ENCODE measurements at regions not wholly inside any gene's neighbourhood (a gene's known extent, or its start where the extent isn't known, plus 50 kb on each side); places are given as distances from the start of the nearest gene placed in this dataset.

GRCh38 chr15:81480645-81481053, 106.6 kb upstream of the TMC3 start:
- no peak for TF ChIP-seq GATA2 (IDR thresholded peaks at IDR 0.05; ENCODE audit: low read depth, low read length)
- TF ChIP-seq GATA3 (IDR thresholded peaks at IDR 0.05; ENCODE audit: low read depth, low read length) = no peak

GRCh38 chr15:81478354-81478753, 104.3 kb upstream of the TMC3 start:
- TF ChIP-seq GATA3 (IDR thresholded peaks at IDR 0.05; ENCODE audit: low read depth, low read length) (no peak), GATA2 (IDR thresholded peaks at IDR 0.05; ENCODE audit: low read depth, low read length) (no peak)

DNA sequence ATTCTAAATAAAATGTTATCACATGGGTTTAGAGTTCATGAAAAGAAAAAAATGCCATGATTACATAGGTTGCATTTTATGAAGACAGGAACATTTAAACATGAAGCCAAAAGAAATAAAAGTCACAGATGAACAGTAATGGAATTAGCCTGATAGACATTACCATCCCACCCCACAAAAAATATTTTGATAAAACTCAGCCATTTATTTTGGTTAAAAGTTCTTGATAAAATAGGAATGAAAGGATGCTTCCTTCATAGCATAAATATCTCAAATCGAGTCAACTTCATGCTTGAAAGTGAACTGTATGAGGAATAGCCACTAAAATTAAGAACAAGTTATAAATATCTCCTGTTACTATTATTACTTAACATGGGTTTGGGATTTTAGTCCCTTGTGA, 101.9 kb upstream of the TMC3 start:
- no peak for TF ChIP-seq GATA2 (IDR thresholded peaks at IDR 0.05; ENCODE audit: low read depth, low read length)
- TF ChIP-seq GATA3 (IDR thresholded peaks at IDR 0.05; ENCODE audit: low read depth, low read length) = no peak

DNA sequence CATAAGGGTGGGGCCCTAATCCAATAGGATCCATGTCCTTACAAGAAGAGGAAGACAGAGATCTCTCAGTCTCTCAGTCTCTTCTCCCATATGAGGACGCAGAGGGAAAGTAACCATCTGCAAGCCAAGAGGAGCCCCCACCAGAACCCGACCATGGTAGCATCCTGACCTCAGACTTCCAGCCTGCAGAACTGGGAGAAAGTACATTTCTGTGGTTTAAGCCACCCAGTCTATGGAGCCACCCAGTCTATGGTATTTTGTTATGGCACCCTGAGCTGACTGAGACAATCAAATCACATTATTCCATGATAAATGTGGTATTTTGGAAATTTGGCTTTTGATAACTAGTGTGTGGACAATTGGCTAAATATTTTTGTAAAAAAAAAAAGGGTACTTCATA, 101.5 kb upstream of the TMC3 start:
- TF ChIP-seq GATA3 (IDR thresholded peaks at IDR 0.05; ENCODE audit: low read depth, low read length) (no peak), GATA2 (IDR thresholded peaks at IDR 0.05; ENCODE audit: low read depth, low read length) (no peak)

- TF ChIP-seq GATA3 (IDR thresholded peaks at IDR 0.05; ENCODE audit: low read depth, low read length) = no peak
- TF ChIP-seq GATA2 (IDR thresholded peaks at IDR 0.05; ENCODE audit: low read depth, low read length) = no peak
Observed at GRCh38 chr15:81473946-81474345, 99.9 kb upstream of the TMC3 start.

DNA sequence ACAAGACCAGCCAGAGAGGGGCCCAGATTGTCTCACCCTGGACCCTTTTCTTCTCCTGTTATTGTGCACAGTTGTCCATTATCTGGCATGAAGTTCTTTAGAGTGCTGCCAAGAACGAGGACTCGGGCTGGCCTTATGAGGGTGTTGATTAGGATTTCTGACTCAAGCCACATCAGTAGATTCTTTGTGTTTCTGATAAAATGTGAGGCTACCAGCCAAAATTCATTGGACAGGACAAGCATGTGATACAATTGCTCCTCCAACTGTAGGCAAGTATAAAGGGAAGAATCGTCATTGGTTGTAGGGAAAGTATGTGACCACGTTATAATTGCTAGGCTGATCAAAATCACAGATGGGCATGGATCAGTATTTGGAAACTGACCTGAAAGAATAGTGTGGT, 99.2 kb upstream of the TMC3 start:
- TF ChIP-seq GATA2 (IDR thresholded peaks at IDR 0.05; ENCODE audit: low read depth, low read length) (no peak), GATA3 (IDR thresholded peaks at IDR 0.05; ENCODE audit: low read depth, low read length) (no peak)

GRCh38 chr15:81471151-81471550, 97.1 kb upstream of the TMC3 start:
- TF ChIP-seq GATA2 (IDR thresholded peaks at IDR 0.05; ENCODE audit: low read depth, low read length) = no peak
- no peak for TF ChIP-seq GATA3 (IDR thresholded peaks at IDR 0.05; ENCODE audit: low read depth, low read length)

- TF ChIP-seq GATA3 (IDR thresholded peaks at IDR 0.05; ENCODE audit: low read depth, low read length) (no peak), GATA2 (IDR thresholded peaks at IDR 0.05; ENCODE audit: low read depth, low read length) (no peak)
Observed at GRCh38 chr15:81469154-81469553, 95.1 kb upstream of the TMC3 start.

- TF ChIP-seq GATA3 (IDR thresholded peaks at IDR 0.05; ENCODE audit: low read depth, low read length) = no peak
- no peak for TF ChIP-seq GATA2 (IDR thresholded peaks at IDR 0.05; ENCODE audit: low read depth, low read length)
Observed at GRCh38 chr15:81466741-81467140, 92.7 kb upstream of the TMC3 start.

DNA sequence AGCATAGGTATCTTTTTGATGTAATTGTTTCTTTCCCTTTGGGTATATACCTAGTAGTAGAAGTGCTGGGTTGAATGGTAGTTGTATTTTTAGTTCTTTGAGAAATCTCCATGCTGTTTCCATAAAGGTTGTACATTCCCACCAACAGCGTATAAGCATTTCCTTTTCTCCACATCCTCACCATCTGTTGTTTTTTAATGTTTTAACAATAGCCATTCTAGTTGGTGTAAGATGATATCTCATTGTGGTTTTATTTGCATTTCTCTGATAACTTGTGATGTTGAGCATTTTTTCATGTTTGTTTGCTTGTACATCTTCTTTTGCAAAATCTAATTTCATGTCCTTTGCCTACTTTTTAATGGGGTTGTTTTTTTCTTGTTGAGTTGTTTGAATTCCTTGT, 80.0 kb upstream of the TMC3 start:
- TF ChIP-seq GATA3 (IDR thresholded peaks at IDR 0.05; ENCODE audit: low read depth, low read length) = no peak

GRCh38 chr15:81450721-81451120, 76.7 kb upstream of the TMC3 start:
- TF ChIP-seq GATA2 (IDR thresholded peaks at IDR 0.05; ENCODE audit: low read depth, low read length) (no peak), GATA3 (IDR thresholded peaks at IDR 0.05; ENCODE audit: low read depth, low read length) (no peak)

GRCh38 chr15:81449836-81450474, 75.9 kb upstream of the TMC3 start:
- TF ChIP-seq GATA3 (IDR thresholded peaks at IDR 0.05; ENCODE audit: low read depth, low read length) = no peak
- no peak for TF ChIP-seq GATA2 (IDR thresholded peaks at IDR 0.05; ENCODE audit: low read depth, low read length)

- no peak for TF ChIP-seq GATA3 (IDR thresholded peaks at IDR 0.05; ENCODE audit: low read depth, low read length)
- no peak for TF ChIP-seq GATA2 (IDR thresholded peaks at IDR 0.05; ENCODE audit: low read depth, low read length)
Observed at GRCh38 chr15:81443040-81443820, 69.2 kb upstream of the TMC3 start.

GRCh38 chr15:81442454-81442853, 68.4 kb upstream of the TMC3 start:
- no peak for TF ChIP-seq GATA2 (IDR thresholded peaks at IDR 0.05; ENCODE audit: low read depth, low read length)
- no peak for TF ChIP-seq GATA3 (IDR thresholded peaks at IDR 0.05; ENCODE audit: low read depth, low read length)

- TF ChIP-seq GATA2 (IDR thresholded peaks at IDR 0.05; ENCODE audit: low read depth, low read length) = no peak
- no peak for TF ChIP-seq GATA3 (IDR thresholded peaks at IDR 0.05; ENCODE audit: low read depth, low read length)
Observed at GRCh38 chr15:81434851-81435250, 60.8 kb upstream of the TMC3 start.

Data from SH-SY5Y (cell line).